ENCODE measurements at regions not wholly inside any gene's neighbourhood (a gene's known extent, or its start where the extent isn't known, plus 50 kb on each side); places are given as distances from the start of the nearest gene placed in this dataset.
"Not testable (repeated sequence)": the region's sequence is repeated elsewhere in the genome, so short reads cannot be mapped to it uniquely, and the experiment has no call there.

DNA sequence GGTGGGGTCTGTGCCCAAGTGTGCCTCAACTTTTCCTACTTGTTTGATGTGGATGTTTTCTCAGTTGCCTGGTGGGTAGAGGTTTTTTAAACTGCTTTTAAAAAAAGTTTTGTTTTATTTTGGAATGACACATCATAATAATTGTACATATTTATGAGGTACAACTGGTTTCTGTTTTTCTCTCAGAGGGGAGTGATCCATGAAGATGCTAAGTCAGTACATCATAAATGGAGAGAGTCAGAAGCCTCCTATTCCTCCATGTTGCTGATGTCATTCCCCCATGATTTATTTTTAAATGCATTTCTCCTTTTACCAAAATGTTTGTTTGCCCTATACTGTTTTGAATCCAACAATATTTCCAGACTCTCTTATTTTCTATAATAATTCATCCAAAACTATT is 77.3 kb upstream of the CLVS2 start:
- intact Hi-C loops (cut with micrococcal nuclease): no loop called here
- ChIA-PET POLR2A (interaction anchor here (0.6 kb wide), 1 partner anchor 329 kb away, joined by 3 read pairs; no protein-coding TSS in a partner anchor), CTCF (no interaction called here)
- peaks cover 12% of the 10 kb centered on the region for H3K4me1 Mint-ChIP-seq (ENCODE audit: insufficient read depth, unreplicated experiment)
- peaks cover 29% of the 10 kb centered on the region for H3K9me3 Mint-ChIP-seq (ENCODE audit: unreplicated experiment)
- no TSS peak for BruUV-seq (replicated peaks)
- no peak for DNase-seq (ENCODE audit: unreplicated experiment)
- TF ChIP-seq, protein P1, sequence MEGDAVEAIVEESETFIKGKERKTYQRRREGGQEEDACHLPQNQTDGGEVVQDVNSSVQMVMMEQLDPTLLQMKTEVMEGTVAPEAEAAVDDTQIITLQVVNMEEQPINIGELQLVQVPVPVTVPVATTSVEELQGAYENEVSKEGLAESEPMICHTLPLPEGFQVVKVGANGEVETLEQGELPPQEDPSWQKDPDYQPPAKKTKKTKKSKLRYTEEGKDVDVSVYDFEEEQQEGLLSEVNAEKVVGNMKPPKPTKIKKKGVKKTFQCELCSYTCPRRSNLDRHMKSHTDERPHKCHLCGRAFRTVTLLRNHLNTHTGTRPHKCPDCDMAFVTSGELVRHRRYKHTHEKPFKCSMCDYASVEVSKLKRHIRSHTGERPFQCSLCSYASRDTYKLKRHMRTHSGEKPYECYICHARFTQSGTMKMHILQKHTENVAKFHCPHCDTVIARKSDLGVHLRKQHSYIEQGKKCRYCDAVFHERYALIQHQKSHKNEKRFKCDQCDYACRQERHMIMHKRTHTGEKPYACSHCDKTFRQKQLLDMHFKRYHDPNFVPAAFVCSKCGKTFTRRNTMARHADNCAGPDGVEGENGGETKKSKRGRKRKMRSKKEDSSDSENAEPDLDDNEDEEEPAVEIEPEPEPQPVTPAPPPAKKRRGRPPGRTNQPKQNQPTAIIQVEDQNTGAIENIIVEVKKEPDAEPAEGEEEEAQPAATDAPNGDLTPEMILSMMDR (IDR thresholded peaks at IDR 0.05; ENCODE audit: unreplicated experiment): no peak
- no peak overlapping the region for H3K4me3 Mint-ChIP-seq (ENCODE audit: unreplicated experiment)
- no peaks in the 10 kb centered on the region for H3K27me3 Mint-ChIP-seq (ENCODE audit: insufficient read depth, unreplicated experiment)
- H3K36me3 Mint-ChIP-seq (ENCODE audit: insufficient read depth, unreplicated experiment): no peaks in the 10 kb centered on the region
- no peak overlapping the region for H3K27ac Mint-ChIP-seq (ENCODE audit: low read depth, unreplicated experiment)

DNA sequence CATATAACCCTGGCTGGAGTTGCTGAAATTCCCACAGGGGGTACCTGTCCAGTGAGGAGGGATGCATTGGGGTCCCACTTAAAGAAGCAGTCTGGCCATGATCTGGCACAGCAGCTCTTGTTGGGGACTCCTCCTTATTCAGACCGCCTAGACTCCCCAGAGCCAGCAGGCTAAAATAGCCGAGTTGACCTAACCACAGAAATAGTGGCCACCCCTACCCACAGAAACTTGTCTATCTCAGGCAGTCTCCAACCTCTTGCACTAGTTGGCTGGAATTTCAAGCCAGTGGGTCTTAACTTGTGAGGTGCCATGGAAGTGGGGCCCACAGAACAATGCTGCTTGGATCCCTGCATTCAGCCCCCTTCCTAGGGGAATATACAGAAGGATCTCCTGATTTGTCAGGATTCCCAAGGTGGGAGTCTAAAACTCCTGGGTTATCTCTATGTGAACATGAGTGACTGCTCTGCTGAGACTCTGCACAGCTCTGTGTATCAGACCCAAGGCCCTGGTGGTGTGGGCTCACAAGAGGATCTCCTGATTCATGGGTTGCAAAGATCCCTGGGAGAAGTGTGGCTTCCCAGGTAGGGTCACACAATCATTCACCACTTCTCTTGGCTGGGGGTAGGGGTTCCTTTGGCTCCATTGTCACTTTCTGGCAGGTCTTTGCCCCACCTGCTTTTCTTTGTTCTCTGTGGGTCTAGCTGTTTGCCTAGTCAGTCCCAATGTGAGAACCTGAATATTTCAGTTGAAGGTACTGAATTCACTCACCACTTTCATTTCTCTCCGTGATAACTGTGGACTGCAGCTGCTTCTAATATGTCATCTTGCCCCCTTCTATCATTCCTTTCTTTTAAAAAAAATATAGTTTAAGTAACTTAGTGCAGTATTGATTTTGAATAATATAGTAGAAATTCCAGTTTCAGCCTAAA is 65.5 kb upstream of the CLVS2 start:
- ChIA-PET POLR2A (no interaction called here), CTCF (no interaction called here)
- no TSS peak for BruUV-seq (replicated peaks)
- Mint-ChIP-seq H3K27ac (ENCODE audit: low read depth, unreplicated experiment) (no peak overlapping the region), H3K4me1 (ENCODE audit: insufficient read depth, unreplicated experiment) (peaks cover 6% of the 10 kb centered on the region), H3K4me3 (ENCODE audit: unreplicated experiment) (no peak overlapping the region), H3K9me3 (ENCODE audit: unreplicated experiment) (no peaks in the 10 kb centered on the region), H3K36me3 (ENCODE audit: insufficient read depth, unreplicated experiment) (no peaks in the 10 kb centered on the region), H3K27me3 (ENCODE audit: insufficient read depth, unreplicated experiment) (no peaks in the 10 kb centered on the region)
- DNase-seq (ENCODE audit: unreplicated experiment): no peak
- TF ChIP-seq, protein P1 (IDR thresholded peaks at IDR 0.05; ENCODE audit: unreplicated experiment): no peak
- intact Hi-C loops (cut with micrococcal nuclease): no loop called here

DNA sequence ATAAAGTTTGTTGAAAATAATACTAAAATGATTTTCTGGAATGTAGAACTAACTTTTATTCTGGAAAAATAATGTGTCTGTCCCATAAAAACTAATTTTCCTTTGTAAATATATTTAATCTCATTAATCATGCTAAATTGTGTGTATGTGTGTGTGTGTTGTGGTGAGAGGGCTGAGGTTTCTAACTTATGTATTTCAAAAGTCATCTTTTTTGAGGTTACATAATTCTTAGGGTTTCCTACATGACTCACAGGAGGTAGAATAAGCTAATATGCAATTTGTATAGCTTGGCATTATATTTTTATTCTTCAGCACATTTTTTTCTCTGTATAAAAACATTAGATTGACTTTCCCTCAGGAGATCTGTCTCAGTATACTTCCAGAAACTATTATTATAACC is 64.1 kb upstream of the CLVS2 start:
- intact Hi-C loops (cut with micrococcal nuclease): no loop called here
- Mint-ChIP-seq H3K27ac (ENCODE audit: low read depth, unreplicated experiment) (no peak overlapping the region), H3K36me3 (ENCODE audit: insufficient read depth, unreplicated experiment) (no peaks in the 10 kb centered on the region), H3K4me1 (ENCODE audit: insufficient read depth, unreplicated experiment) (peaks cover 6% of the 10 kb centered on the region), H3K4me3 (ENCODE audit: unreplicated experiment) (no peak overlapping the region), H3K27me3 (ENCODE audit: insufficient read depth, unreplicated experiment) (no peaks in the 10 kb centered on the region), H3K9me3 (ENCODE audit: unreplicated experiment) (no peaks in the 10 kb centered on the region)
- ChIA-PET CTCF (no interaction called here), POLR2A (no interaction called here)
- peak; percentile 20 for DNase-seq (ENCODE audit: unreplicated experiment)
- BruUV-seq (replicated peaks): no TSS peak
- TF ChIP-seq, protein P1 (IDR thresholded peaks at IDR 0.05; ENCODE audit: unreplicated experiment): no peak

DNA sequence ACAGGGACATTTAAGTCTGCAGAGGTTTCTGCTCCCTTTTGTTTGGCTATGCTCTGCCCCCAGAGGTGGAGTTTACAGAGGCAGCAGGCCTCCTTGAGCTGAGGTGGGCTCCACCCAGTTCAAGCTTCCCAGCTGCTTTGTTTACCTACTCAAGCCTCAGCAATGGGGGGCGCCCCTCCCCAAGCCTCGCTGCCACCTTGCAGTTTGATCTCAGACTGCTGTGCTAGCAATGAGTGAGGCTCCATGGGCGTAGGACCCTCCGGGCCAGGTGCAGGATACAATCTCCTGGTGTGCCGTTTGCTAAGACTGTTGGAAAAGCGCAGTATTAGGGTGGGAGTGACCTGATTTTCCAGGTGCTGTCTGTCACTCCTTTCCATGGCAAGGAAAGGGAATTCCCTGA is 51.1 kb upstream of the CLVS2 start:
- intact Hi-C loops (cut with micrococcal nuclease); H3K9me3 Mint-ChIP-seq (ENCODE audit: unreplicated experiment): not testable (repeated sequence)

More for the DNA sequence above, 51.1 kb upstream of the CLVS2 start:
- H3K36me3 Mint-ChIP-seq (ENCODE audit: insufficient read depth, unreplicated experiment); H3K27me3 Mint-ChIP-seq (ENCODE audit: insufficient read depth, unreplicated experiment); H3K27ac Mint-ChIP-seq (ENCODE audit: low read depth, unreplicated experiment); H3K4me1 Mint-ChIP-seq (ENCODE audit: insufficient read depth, unreplicated experiment); POLR2A ChIA-PET; H3K4me3 Mint-ChIP-seq (ENCODE audit: unreplicated experiment); DNase-seq (ENCODE audit: unreplicated experiment); BruUV-seq (replicated peaks): not testable (repeated sequence)
- CTCF ChIA-PET: interaction anchor here (0.6 to 1.3 kb wide), 5 partner anchors 76 to 373 kb away, joined by 3 to 4 read pairs (median 3); no protein-coding TSS in a partner anchor
